ENCODE measurements at regions not wholly inside any gene's neighbourhood (a gene's known extent, or its start where the extent isn't known, plus 50 kb on each side); places are given as distances from the start of the nearest gene placed in this dataset.

- TF ChIP-seq YY1 (IDR thresholded peaks at IDR 0.05; ENCODE audit: insufficient read depth, insufficient read length) (no peak), SUZ12 (IDR thresholded peaks at IDR 0.05; ENCODE audit: extremely low read depth, insufficient read depth, insufficient read length) (no peak), ZNF274 (IDR thresholded peaks at IDR 0.05; ENCODE audit: low read depth, low read length) (no peak)
These were observed 366.7 kb downstream of the BRINP1 start for GRCh38 chr9:119002491-119002890.
